Activated CD4-positive, alpha-beta T cell treated with anti-CD3 and anti-CD28 coated beads for 36 hours (primary cell): ENCODE measurements at regions not wholly inside any gene's neighbourhood (a gene's known extent, or its start where the extent isn't known, plus 50 kb on each side); places are given as distances from the start of the nearest gene placed in this dataset.

ENCODE experiments used
- ATAC-seq: fragments of 200-7000 bp; cut with Tn5 transposase; one replicate; pipeline ENCODE4 v1.10.0; 2021; ENCODE audit warnings: mild to moderate bottlenecking, moderate library complexity
- CTCF ChIA-PET: fragments of 350-600 bp; sonication (Branson Sonifier 250); formaldehyde crosslinking; loops from one replicate; lab custom pipeline; 2021; ENCODE audit warnings: antibody characterized with exemption; lab: Charles Lee
- POLR2A ChIA-PET: fragments of 350-600 bp; sonication (Branson Sonifier 250); formaldehyde crosslinking; loops from one replicate; lab custom pipeline; 2021; ENCODE audit warnings: antibody characterized with exemption, inconsistent platforms; lab: Charles Lee
- DNase-seq: peaks from one replicate; pipeline ENCODE4 v3.0.0-alpha.2; 2020
- H3K27ac Mint-ChIP-seq: one replicate; pipeline ENCODE4 v1.8.0; 2021; ENCODE audit warnings: mixed read lengths
- H3K27me3 Mint-ChIP-seq: one replicate; pipeline ENCODE4 v1.8.0; 2021; ENCODE audit warnings: mixed read lengths
- H3K36me3 Mint-ChIP-seq: one replicate; pipeline ENCODE4 v1.8.0; 2021; ENCODE audit warnings: low read depth, mixed read lengths
- H3K4me1 Mint-ChIP-seq: one replicate; pipeline ENCODE4 v1.8.0; 2021; ENCODE audit warnings: mixed read lengths
- H3K4me3 Mint-ChIP-seq: one replicate; pipeline ENCODE4 v1.8.0; 2021; ENCODE audit warnings: mild to moderate bottlenecking, moderate library complexity, mixed read lengths
- H3K9me3 Mint-ChIP-seq: one replicate; pipeline ENCODE4 v1.8.0; 2021; ENCODE audit warnings: low read depth, mixed read lengths
- intact Hi-C, 2 experiments: fragments of 100-400 bp; cut with DNase I in 1 of 2; cut with micrococcal nuclease in 1 of 2; formaldehyde crosslinking; loops; one replicate each; pipeline versions ENCODE4 v1.14.2 to v1.15.1; 2022 to 2024; cut with DNase I, micrococcal nuclease

- H3K4me1 Mint-ChIP-seq = peaks cover 15% of the 10 kb centered on the region
- ATAC-seq = peak; percentile 86
- intact Hi-C loops = no loop called here
- H3K27me3 Mint-ChIP-seq = peaks cover 5% of the 10 kb centered on the region
- CTCF ChIA-PET = no interaction called here
- DNase-seq = peak; percentile 28
- H3K9me3 Mint-ChIP-seq = no peaks in the 10 kb centered on the region
- POLR2A ChIA-PET = interaction anchor here (0.7 kb wide), 1 partner anchor 1961 kb away, joined by 6 read pairs; no protein-coding TSS in a partner anchor
- no peaks in the 10 kb centered on the region for H3K36me3 Mint-ChIP-seq
- H3K4me3 Mint-ChIP-seq = no peak overlapping the region
- no peak overlapping the region for H3K27ac Mint-ChIP-seq
Measured at GRCh38 chr10:21100871-21101514, 203.9 kb upstream of the NEBL start.

- Mint-ChIP-seq H3K36me3 (no peaks in the 10 kb centered on the region), H3K27me3 (peaks cover 5% of the 10 kb centered on the region), H3K4me1 (peaks cover 15% of the 10 kb centered on the region), H3K4me3 (no peak overlapping the region), H3K27ac (no peak overlapping the region), H3K9me3 (no peaks in the 10 kb centered on the region)
- no peak for DNase-seq
- intact Hi-C loops = no loop called here
- no peak for ATAC-seq
- ChIA-PET POLR2A (no interaction called here), CTCF (interaction anchor here (0.7 kb wide), 1 partner anchor 623 kb away, joined by 4 read pairs; no protein-coding TSS in a partner anchor)
Measured at GRCh38 chr10:21100190-21100589, 203.1 kb upstream of the NEBL start.

- peaks cover 5% of the 10 kb centered on the region for H3K27me3 Mint-ChIP-seq
- H3K4me1 Mint-ChIP-seq = peaks cover 15% of the 10 kb centered on the region
- no peaks in the 10 kb centered on the region for H3K36me3 Mint-ChIP-seq
- DNase-seq = no peak
- no peak overlapping the region for H3K27ac Mint-ChIP-seq
- H3K4me3 Mint-ChIP-seq = no peak overlapping the region
- POLR2A ChIA-PET = no interaction called here
- intact Hi-C loops = no loop called here
- H3K9me3 Mint-ChIP-seq = no peaks in the 10 kb centered on the region
- ATAC-seq = no peak
- CTCF ChIA-PET = no interaction called here
Measured at GRCh38 chr10:21099291-21100062, 202.4 kb upstream of the NEBL start.

GRCh38 chr10:21097926-21098355 lies 200.8 kb upstream of the NEBL start:
- H3K36me3 Mint-ChIP-seq = no peaks in the 10 kb centered on the region
- CTCF ChIA-PET = no interaction called here
- no peaks in the 10 kb centered on the region for H3K9me3 Mint-ChIP-seq

GRCh38 chr10:21095494-21096055 lies 198.5 kb upstream of the NEBL start:
- no peak for ATAC-seq
- DNase-seq = no peak
- intact Hi-C loops = no loop called here
- no peaks in the 10 kb centered on the region for H3K9me3 Mint-ChIP-seq
- no peak overlapping the region for H3K27ac Mint-ChIP-seq
- ChIA-PET POLR2A (interaction anchor here (0.6 kb wide), 1 partner anchor 305 kb away, joined by 4 read pairs; no protein-coding TSS in a partner anchor), CTCF (no interaction called here)
- peaks cover 5% of the 10 kb centered on the region for H3K27me3 Mint-ChIP-seq
- H3K4me3 Mint-ChIP-seq = no peak overlapping the region
- H3K4me1 Mint-ChIP-seq = peaks cover 9% of the 10 kb centered on the region
- H3K36me3 Mint-ChIP-seq = no peaks in the 10 kb centered on the region

More at GRCh38 chr10:21097926-21098355, 200.8 kb upstream of the NEBL start:
- H3K27ac Mint-ChIP-seq = no peak overlapping the region
- peaks cover 15% of the 10 kb centered on the region for H3K4me1 Mint-ChIP-seq
- H3K27me3 Mint-ChIP-seq = peaks cover 5% of the 10 kb centered on the region
- no peak for DNase-seq
- intact Hi-C loops = no loop called here
- no peak overlapping the region for H3K4me3 Mint-ChIP-seq
- no peak for ATAC-seq
- POLR2A ChIA-PET = no interaction called here

GRCh38 chr10:21095073-21095472 lies 198.0 kb upstream of the NEBL start:
- POLR2A ChIA-PET = interaction anchor here (0.6 kb wide), 1 partner anchor 305 kb away, joined by 4 read pairs; no protein-coding TSS in a partner anchor
- intact Hi-C loops = no loop called here
- H3K9me3 Mint-ChIP-seq = no peaks in the 10 kb centered on the region
- peaks cover 7% of the 10 kb centered on the region for H3K4me1 Mint-ChIP-seq
- H3K27ac Mint-ChIP-seq = no peak overlapping the region
- H3K4me3 Mint-ChIP-seq = no peak overlapping the region
- peaks cover 4% of the 10 kb centered on the region for H3K27me3 Mint-ChIP-seq
- no peaks in the 10 kb centered on the region for H3K36me3 Mint-ChIP-seq
- ATAC-seq (no peak), DNase-seq (no peak)
- CTCF ChIA-PET = no interaction called here

GRCh38 chr10:21092683-21093524 lies 195.8 kb upstream of the NEBL start:
- Mint-ChIP-seq H3K36me3 (no peaks in the 10 kb centered on the region), H3K27me3 (peaks cover 7% of the 10 kb centered on the region), H3K27ac (no peak overlapping the region), H3K4me3 (no peak overlapping the region), H3K9me3 (no peaks in the 10 kb centered on the region), H3K4me1 (no peaks in the 10 kb centered on the region)
- CTCF ChIA-PET = interaction anchor here (1.2 kb wide), 1 partner anchor 9 kb away, joined by 3 read pairs; no protein-coding TSS in a partner anchor
- POLR2A ChIA-PET = interaction anchor here (0.5 kb wide), 1 partner anchor 1436 kb away, joined by 8 read pairs; no protein-coding TSS in a partner anchor
- intact Hi-C loops = no loop called here
- ATAC-seq (no peak), DNase-seq (no peak)

GRCh38 chr10:21090609-21091082 lies 193.5 kb upstream of the NEBL start:
- Mint-ChIP-seq H3K27me3 (peaks cover 7% of the 10 kb centered on the region), H3K36me3 (no peaks in the 10 kb centered on the region), H3K27ac (no peak overlapping the region), H3K4me3 (no peak overlapping the region), H3K4me1 (no peaks in the 10 kb centered on the region), H3K9me3 (no peaks in the 10 kb centered on the region)
- no peak for DNase-seq
- ChIA-PET POLR2A (no interaction called here), CTCF (interaction anchor here (1.0 kb wide), 1 partner anchor 12 kb away, joined by 3 read pairs; no protein-coding TSS in a partner anchor)
- ATAC-seq = no peak
- intact Hi-C loops = no loop called here

GRCh38 chr10:21087476-21087875 lies 190.4 kb upstream of the NEBL start:
- no peak overlapping the region for H3K27ac Mint-ChIP-seq
- ChIA-PET POLR2A (no interaction called here), CTCF (interaction anchor here (0.6 kb wide), 1 partner anchor 1014 kb away, joined by 3 read pairs; no protein-coding TSS in a partner anchor)
- DNase-seq = no peak
- intact Hi-C loops = no loop called here
- H3K4me3 Mint-ChIP-seq = no peak overlapping the region
- no peaks in the 10 kb centered on the region for H3K36me3 Mint-ChIP-seq
- no peak for ATAC-seq
- H3K4me1 Mint-ChIP-seq = no peaks in the 10 kb centered on the region
- peaks cover 7% of the 10 kb centered on the region for H3K27me3 Mint-ChIP-seq
- H3K9me3 Mint-ChIP-seq = no peaks in the 10 kb centered on the region

GRCh38 chr10:21084700-21085099 lies 187.6 kb upstream of the NEBL start:
- ChIA-PET POLR2A (no interaction called here), CTCF (interaction anchor here (0.6 kb wide), 1 partner anchor 46 kb away, joined by 3 read pairs; no protein-coding TSS in a partner anchor)
- H3K27me3 Mint-ChIP-seq = peaks cover 8% of the 10 kb centered on the region

GRCh38 chr10:21083861-21084260 lies 186.8 kb upstream of the NEBL start:
- Mint-ChIP-seq H3K4me3 (no peak overlapping the region), H3K36me3 (no peaks in the 10 kb centered on the region), H3K27ac (no peak overlapping the region), H3K27me3 (peaks cover 5% of the 10 kb centered on the region), H3K9me3 (no peaks in the 10 kb centered on the region), H3K4me1 (no peaks in the 10 kb centered on the region)
- ChIA-PET POLR2A (no interaction called here), CTCF (no interaction called here)
- ATAC-seq (no peak), DNase-seq (no peak)
- intact Hi-C loops = no loop called here

More at GRCh38 chr10:21084700-21085099, 187.6 kb upstream of the NEBL start:
- Mint-ChIP-seq H3K9me3 (no peaks in the 10 kb centered on the region), H3K36me3 (no peaks in the 10 kb centered on the region), H3K4me3 (no peak overlapping the region), H3K27ac (no peak overlapping the region), H3K4me1 (no peaks in the 10 kb centered on the region)
- no peak for DNase-seq
- no peak for ATAC-seq
- intact Hi-C loops = no loop called here
